SK-N-SH treated with all-trans-retinoic acid at 6 μM for 48 hours (cell line): ENCODE measurements at regions not wholly inside any gene's neighbourhood (a gene's known extent, or its start where the extent isn't known, plus 50 kb on each side); places are given as distances from the start of the nearest gene placed in this dataset.

Source experiments
- ATAC-seq: fragments of 200-7000 bp; cut with Tn5 transposase; 3 replicates; pipeline ENCODE4 v1.9.1; 2020; ENCODE audit warnings: mild to moderate bottlenecking, moderate library complexity
- BACH2 ChIP-seq: fragments of 250-450 bp; sonication (Bioruptor Pico); IDR thresholded peaks from 2 replicates; pipeline ENCODE4 v1.9.0; 2021; ENCODE audit warnings: mild to moderate bottlenecking, borderline replicate concordance
- CSDC2 ChIP-seq: fragments of 250-450 bp; sonication (Bioruptor Pico); IDR thresholded peaks from 2 replicates; pipeline ENCODE4 v1.5.0; 2020; ENCODE audit warnings: mild to moderate bottlenecking, moderate library complexity
- ESRRG ChIP-seq: fragments of 250-450 bp; sonication (Bioruptor Pico); IDR thresholded peaks from 2 replicates; pipeline ENCODE4 v1.6.1; 2021; ENCODE audit warnings: mild to moderate bottlenecking
- GLIS3 ChIP-seq: fragments of 250-450 bp; sonication (Bioruptor Pico); IDR thresholded peaks from 2 replicates; pipeline ENCODE4 v1.5.0; 2020; ENCODE audit warnings: mild to moderate bottlenecking, moderate library complexity
- ISL1 ChIP-seq: fragments of 250-450 bp; sonication (Bioruptor Pico); IDR thresholded peaks from 2 replicates; pipeline ENCODE4 v2.1.2; 2022; ENCODE audit warnings: mild to moderate bottlenecking, moderate library complexity
- OSR1 ChIP-seq: fragments of 250-450 bp; sonication (Bioruptor Pico); IDR thresholded peaks from 2 replicates; pipeline ENCODE4 v1.8.0; 2022; ENCODE audit warnings: moderate library complexity, mild to moderate bottlenecking, inconsistent platforms
- PPARA ChIP-seq: fragments of 250-450 bp; sonication (Bioruptor Pico); IDR thresholded peaks from 2 replicates; pipeline ENCODE4 v1.5.0; 2020; ENCODE audit warnings: mild to moderate bottlenecking, borderline replicate concordance
- RARB ChIP-seq: fragments of 250-450 bp; sonication (Bioruptor Pico); IDR thresholded peaks from 2 replicates; pipeline ENCODE4 v1.8.0; 2021; ENCODE audit warnings: mild to moderate bottlenecking, moderate library complexity
- SNAI2 ChIP-seq: fragments of 250-450 bp; sonication (Bioruptor Pico); IDR thresholded peaks from 2 replicates; pipeline ENCODE4 v1.5.0; 2020; ENCODE audit warnings: mild to moderate bottlenecking, moderate library complexity
- TCF4 ChIP-seq: fragments of 250-450 bp; sonication (Bioruptor Pico); IDR thresholded peaks from 2 replicates; pipeline ENCODE4 v1.8.0; 2021; ENCODE audit warnings: mild to moderate bottlenecking, moderate library complexity, borderline replicate concordance
- TOX ChIP-seq: fragments of 250-450 bp; sonication (Bioruptor Pico); IDR thresholded peaks from 2 replicates; pipeline ENCODE4 v1.8.0; 2021; ENCODE audit warnings: mild to moderate bottlenecking, moderate library complexity, borderline replicate concordance
- ZC3H10 ChIP-seq: fragments of 250-450 bp; sonication (Bioruptor Pico); IDR thresholded peaks from 2 replicates; pipeline ENCODE4 v1.5.1; 2021; ENCODE audit warnings: mild to moderate bottlenecking, moderate library complexity
- ZFP3 ChIP-seq: fragments of 250-450 bp; sonication (Bioruptor Pico); IDR thresholded peaks from 2 replicates; pipeline ENCODE4 v1.5.0; 2020; ENCODE audit warnings: mild to moderate bottlenecking, moderate library complexity
- ZFP30 ChIP-seq: fragments of 450-650 bp; formaldehyde crosslinking; IDR thresholded peaks from 2 replicates; pipeline ENCODE4 v1.5.0; 2022; ENCODE audit warnings: mild to moderate bottlenecking, moderate library complexity
- ZNF565 ChIP-seq: fragments of 450-650 bp; formaldehyde crosslinking; conservative IDR thresholded peaks from 2 replicates; pipeline ENCODE4 v1.5.0; 2020; ENCODE audit warnings: low read depth, mild to moderate bottlenecking, moderate library complexity
- ZNF70 ChIP-seq: fragments of 450-650 bp; formaldehyde crosslinking; IDR thresholded peaks from 2 replicates; pipeline ENCODE4 v1.5.0; 2020; ENCODE audit warnings: mild to moderate bottlenecking, moderate library complexity
- ZNF8 ChIP-seq: fragments of 450-650 bp; formaldehyde crosslinking; IDR thresholded peaks from 2 replicates; pipeline ENCODE4 v1.5.0; 2020; ENCODE audit warnings: mild to moderate bottlenecking, moderate library complexity
- TF ChIP-seq, protein P1 (sequence below): fragments of 250-450 bp; sonication (Bioruptor Pico); IDR thresholded peaks from 2 replicates; pipeline ENCODE4 v1.5.0; 2020; ENCODE audit warnings: mild to moderate bottlenecking, moderate library complexity
- TF ChIP-seq, protein P2 (sequence below): fragments of 250-450 bp; sonication (Bioruptor Pico); IDR thresholded peaks from 2 replicates; pipeline ENCODE4 v1.5.1; 2020; ENCODE audit warnings: low read depth, mild to moderate bottlenecking, moderate library complexity
- TF ChIP-seq, protein P3 (sequence below): fragments of 250-450 bp; sonication (Bioruptor Pico); IDR thresholded peaks from 2 replicates; pipeline ENCODE4 v1.8.0; 2020; ENCODE audit warnings: mild to moderate bottlenecking, moderate library complexity, borderline replicate concordance
- TF ChIP-seq, protein P4 (sequence below): fragments of 250-450 bp; sonication (Bioruptor Pico); IDR thresholded peaks from 2 replicates; pipeline ENCODE4 v1.8.0; 2021; ENCODE audit warnings: low read depth, mild to moderate bottlenecking, moderate library complexity, borderline replicate concordance
- TF ChIP-seq, protein P5 (sequence below): fragments of 250-450 bp; sonication (Bioruptor Pico); IDR thresholded peaks from 2 replicates; pipeline ENCODE4 v1.5.1; 2021; ENCODE audit warnings: mild to moderate bottlenecking, moderate library complexity

DNA sequence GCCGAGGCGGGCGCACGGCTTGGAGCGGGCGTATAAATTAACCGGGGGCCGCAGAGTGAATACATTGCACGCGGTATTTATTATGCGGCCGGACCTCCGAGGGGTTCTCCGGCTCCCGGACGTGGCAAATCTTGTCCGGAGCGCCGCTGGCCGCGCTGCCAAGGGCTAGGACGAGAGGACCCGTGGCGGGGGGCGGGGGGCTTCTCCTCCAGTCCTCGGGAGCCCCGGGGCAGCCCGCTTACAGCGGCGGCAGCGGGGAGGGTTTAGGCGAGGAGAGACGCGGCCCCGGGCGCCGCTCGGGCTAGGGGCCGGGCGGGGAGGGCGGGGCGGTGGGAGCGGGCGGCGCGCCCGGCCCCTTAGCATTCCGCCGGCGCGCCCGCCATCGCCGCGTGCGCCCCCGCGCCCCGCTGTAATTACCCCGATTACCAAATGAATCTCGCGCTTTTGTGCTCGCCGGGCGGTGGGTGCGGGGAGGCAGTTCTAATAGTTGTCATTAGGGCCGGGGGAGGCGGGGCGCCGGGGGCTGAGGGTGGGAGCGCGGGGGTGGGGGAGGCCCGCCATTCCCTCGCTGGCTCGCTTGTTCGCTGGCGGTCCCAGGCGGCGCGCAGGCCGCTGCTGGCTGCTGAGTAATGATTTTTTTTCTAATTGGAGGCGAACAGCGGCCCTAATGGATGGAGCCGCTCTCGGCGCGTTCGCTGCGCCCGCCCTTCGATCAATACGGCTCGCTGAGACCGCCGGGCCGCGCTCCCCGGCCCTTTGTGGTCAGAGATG is 276.6 kb downstream of the BCOR start:
- TF ChIP-seq, protein P1, sequence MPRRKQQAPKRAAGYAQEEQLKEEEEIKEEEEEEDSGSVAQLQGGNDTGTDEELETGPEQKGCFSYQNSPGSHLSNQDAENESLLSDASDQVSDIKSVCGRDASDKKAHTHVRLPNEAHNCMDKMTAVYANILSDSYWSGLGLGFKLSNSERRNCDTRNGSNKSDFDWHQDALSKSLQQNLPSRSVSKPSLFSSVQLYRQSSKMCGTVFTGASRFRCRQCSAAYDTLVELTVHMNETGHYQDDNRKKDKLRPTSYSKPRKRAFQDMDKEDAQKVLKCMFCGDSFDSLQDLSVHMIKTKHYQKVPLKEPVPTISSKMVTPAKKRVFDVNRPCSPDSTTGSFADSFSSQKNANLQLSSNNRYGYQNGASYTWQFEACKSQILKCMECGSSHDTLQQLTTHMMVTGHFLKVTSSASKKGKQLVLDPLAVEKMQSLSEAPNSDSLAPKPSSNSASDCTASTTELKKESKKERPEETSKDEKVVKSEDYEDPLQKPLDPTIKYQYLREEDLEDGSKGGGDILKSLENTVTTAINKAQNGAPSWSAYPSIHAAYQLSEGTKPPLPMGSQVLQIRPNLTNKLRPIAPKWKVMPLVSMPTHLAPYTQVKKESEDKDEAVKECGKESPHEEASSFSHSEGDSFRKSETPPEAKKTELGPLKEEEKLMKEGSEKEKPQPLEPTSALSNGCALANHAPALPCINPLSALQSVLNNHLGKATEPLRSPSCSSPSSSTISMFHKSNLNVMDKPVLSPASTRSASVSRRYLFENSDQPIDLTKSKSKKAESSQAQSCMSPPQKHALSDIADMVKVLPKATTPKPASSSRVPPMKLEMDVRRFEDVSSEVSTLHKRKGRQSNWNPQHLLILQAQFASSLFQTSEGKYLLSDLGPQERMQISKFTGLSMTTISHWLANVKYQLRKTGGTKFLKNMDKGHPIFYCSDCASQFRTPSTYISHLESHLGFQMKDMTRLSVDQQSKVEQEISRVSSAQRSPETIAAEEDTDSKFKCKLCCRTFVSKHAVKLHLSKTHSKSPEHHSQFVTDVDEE: no peak
- TF ChIP-seq ISL1 (CRISPR knock-in tag): no peak
- TF ChIP-seq OSR1 (CRISPR knock-in tag): no peak
- TF ChIP-seq GLIS3: no peak
- no peak for TF ChIP-seq PPARA (CRISPR knock-in tag)
- no peak for TF ChIP-seq ESRRG (CRISPR knock-in tag)
- TF ChIP-seq RARB: no peak
- TF ChIP-seq TCF4: no peak
- TF ChIP-seq, protein P2, sequence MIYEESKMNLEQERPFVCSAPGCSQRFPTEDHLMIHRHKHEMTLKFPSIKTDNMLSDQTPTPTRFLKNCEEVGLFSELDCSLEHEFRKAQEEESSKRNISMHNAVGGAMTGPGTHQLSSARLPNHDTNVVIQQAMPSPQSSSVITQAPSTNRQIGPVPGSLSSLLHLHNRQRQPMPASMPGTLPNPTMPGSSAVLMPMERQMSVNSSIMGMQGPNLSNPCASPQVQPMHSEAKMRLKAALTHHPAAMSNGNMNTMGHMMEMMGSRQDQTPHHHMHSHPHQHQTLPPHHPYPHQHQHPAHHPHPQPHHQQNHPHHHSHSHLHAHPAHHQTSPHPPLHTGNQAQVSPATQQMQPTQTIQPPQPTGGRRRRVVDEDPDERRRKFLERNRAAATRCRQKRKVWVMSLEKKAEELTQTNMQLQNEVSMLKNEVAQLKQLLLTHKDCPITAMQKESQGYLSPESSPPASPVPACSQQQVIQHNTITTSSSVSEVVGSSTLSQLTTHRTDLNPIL (CRISPR knock-in tag): no peak
- no peak for TF ChIP-seq ZC3H10 (CRISPR knock-in tag)
- TF ChIP-seq, protein P3, sequence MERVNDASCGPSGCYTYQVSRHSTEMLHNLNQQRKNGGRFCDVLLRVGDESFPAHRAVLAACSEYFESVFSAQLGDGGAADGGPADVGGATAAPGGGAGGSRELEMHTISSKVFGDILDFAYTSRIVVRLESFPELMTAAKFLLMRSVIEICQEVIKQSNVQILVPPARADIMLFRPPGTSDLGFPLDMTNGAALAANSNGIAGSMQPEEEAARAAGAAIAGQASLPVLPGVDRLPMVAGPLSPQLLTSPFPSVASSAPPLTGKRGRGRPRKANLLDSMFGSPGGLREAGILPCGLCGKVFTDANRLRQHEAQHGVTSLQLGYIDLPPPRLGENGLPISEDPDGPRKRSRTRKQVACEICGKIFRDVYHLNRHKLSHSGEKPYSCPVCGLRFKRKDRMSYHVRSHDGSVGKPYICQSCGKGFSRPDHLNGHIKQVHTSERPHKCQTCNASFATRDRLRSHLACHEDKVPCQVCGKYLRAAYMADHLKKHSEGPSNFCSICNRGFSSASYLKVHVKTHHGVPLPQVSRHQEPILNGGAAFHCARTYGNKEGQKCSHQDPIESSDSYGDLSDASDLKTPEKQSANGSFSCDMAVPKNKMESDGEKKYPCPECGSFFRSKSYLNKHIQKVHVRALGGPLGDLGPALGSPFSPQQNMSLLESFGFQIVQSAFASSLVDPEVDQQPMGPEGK (CRISPR knock-in tag): no peak
- TF ChIP-seq ZFP3 (CRISPR knock-in tag): no peak
- no peak for TF ChIP-seq ZNF565 (CRISPR knock-in tag)
- TF ChIP-seq TOX (CRISPR knock-in tag): no peak
- TF ChIP-seq, protein P4, sequence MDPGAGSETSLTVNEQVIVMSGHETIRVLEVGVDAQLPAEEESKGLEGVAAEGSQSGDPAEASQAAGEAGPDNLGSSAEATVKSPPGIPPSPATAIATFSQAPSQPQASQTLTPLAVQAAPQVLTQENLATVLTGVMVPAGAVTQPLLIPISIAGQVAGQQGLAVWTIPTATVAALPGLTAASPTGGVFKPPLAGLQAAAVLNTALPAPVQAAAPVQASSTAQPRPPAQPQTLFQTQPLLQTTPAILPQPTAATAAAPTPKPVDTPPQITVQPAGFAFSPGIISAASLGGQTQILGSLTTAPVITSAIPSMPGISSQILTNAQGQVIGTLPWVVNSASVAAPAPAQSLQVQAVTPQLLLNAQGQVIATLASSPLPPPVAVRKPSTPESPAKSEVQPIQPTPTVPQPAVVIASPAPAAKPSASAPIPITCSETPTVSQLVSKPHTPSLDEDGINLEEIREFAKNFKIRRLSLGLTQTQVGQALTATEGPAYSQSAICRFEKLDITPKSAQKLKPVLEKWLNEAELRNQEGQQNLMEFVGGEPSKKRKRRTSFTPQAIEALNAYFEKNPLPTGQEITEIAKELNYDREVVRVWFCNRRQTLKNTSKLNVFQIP (CRISPR knock-in tag): no peak
- no peak for TF ChIP-seq ZNF8 (CRISPR knock-in tag)
- no peak for TF ChIP-seq ZFP30 (CRISPR knock-in tag)
- TF ChIP-seq, protein P5, sequence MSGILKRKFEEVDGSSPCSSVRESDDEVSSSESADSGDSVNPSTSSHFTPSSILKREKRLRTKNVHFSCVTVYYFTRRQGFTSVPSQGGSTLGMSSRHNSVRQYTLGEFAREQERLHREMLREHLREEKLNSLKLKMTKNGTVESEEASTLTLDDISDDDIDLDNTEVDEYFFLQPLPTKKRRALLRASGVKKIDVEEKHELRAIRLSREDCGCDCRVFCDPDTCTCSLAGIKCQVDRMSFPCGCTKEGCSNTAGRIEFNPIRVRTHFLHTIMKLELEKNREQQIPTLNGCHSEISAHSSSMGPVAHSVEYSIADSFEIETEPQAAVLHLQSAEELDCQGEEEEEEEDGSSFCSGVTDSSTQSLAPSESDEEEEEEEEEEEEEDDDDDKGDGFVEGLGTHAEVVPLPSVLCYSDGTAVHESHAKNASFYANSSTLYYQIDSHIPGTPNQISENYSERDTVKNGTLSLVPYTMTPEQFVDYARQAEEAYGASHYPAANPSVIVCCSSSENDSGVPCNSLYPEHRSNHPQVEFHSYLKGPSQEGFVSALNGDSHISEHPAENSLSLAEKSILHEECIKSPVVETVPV (CRISPR knock-in tag): no peak
- ATAC-seq: peak; percentile 42; the same call in 2 of the 3 replicates

DNA sequence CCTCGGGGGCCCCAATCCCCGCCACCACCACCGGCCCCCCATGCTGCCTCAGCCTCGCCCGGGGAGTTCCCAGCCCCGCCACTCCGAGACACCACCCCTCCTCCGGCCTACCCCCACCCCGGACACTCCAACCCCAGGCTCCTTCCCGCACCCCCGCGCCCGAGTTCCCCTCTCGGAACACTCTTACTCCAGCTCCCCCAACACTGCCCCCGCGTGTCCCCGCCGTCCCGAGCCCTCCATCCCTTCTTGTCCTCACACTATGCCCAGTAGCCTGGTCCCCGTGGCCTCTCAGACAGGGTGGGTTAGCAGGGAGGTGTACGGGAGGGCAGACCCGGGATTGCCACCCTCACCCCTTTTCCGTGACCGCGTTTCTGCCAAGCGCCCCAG is 276.1 kb downstream of the BCOR start:
- ATAC-seq: no peak
- TF ChIP-seq CSDC2 (CRISPR knock-in tag) (no peak), ZNF70 (CRISPR knock-in tag) (no peak), BACH2 (CRISPR knock-in tag) (no peak), SNAI2 (no peak), ZNF565 (CRISPR knock-in tag) (no peak), TCF4 (no peak), ZFP3 (CRISPR knock-in tag) (no peak), RARB (no peak), PPARA (CRISPR knock-in tag) (no peak), TOX (CRISPR knock-in tag) (no peak), ISL1 (CRISPR knock-in tag) (no peak), ZNF8 (CRISPR knock-in tag) (no peak), OSR1 (CRISPR knock-in tag) (no peak), ESRRG (CRISPR knock-in tag) (no peak)
- TF ChIP-seq, protein P3 (CRISPR knock-in tag): no peak
- TF ChIP-seq, protein P4 (CRISPR knock-in tag): no peak
- TF ChIP-seq, protein P5 (CRISPR knock-in tag): no peak
